ENCODE measurements at regions not wholly inside any gene's neighbourhood (a gene's known extent, or its start where the extent isn't known, plus 50 kb on each side); places are given as distances from the start of the nearest gene placed in this dataset.

GRCh38 chr6:167682546-167683027 is 144.1 kb upstream of the AFDN start:
- no peak for TF ChIP-seq FOXP2 (optimal IDR thresholded peaks at IDR 0.05; ENCODE audit: control extremely low read depth, extremely low read length, insufficient read depth)
- no peak for TF ChIP-seq POLR2AphosphoS5 (IDR thresholded peaks at IDR 0.05; ENCODE audit: borderline replicate concordance, low read depth, low read length)
